ENCODE measurements at regions not wholly inside any gene's neighbourhood (a gene's known extent, or its start where the extent isn't known, plus 50 kb on each side); places are given as distances from the start of the nearest gene placed in this dataset.
A peak's percentile ranks its signal among the peaks of the same experiment; 100 is the strongest.

DNA sequence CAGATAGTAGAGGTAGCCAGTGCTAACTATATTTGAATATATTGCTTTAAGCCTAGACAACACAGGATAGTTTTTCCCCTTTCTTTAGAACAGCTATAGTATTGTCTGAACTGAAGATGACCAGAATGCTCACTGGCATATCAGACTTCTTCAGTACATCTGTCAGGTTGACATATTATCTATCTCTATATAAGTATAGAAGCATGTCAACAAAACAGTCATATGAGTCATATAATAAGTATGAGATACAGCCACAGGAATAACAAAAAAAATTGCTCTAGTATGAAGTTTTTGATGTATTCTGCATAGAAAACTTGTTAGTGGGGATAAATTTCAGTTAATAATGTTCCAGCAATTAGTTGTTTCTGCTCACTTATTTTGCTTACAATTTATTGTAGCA, 767.7 kb downstream of the LRFN5 start:
- no peak for DNase-seq (ENCODE audit: low spot score)

DNA sequence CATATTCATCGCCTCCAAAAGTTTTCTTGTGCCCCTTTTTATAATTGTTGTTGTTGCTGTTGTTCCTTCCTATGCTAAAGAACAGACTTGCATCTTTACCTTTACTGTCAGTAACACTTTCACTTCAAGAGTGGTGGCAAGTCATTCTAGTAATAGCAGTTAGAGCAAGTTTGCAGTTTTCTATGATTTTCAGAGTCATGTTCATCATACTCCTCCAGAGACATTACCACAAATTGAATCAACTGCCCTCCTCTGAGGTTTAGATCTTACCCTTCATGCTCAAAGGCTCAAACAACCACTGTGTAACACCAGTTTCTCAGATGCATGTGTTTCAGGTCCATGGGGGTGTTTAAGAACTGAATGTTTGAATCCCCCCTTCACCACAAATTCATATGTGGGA, 763.4 kb downstream of the LRFN5 start:
- no peak for DNase-seq (ENCODE audit: low spot score)

DNA sequence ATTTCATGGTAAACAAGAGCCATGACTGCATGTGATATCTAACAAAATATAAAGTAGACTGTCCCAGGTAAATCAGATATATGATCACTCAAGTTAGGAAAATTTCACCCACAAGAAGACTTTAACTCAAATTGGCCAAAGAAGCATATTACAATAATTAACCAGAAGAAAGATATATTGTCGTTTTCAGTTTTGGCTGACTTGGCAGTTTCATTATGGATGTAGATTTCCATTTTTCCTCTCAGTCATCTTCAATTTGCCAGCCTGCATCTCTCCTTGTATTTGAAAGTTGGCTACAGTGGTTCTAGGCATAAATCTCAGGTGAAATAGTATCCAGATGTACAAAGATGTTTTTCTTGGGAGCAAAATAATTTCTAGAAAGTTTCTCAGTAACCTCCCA, 761.6 kb downstream of the LRFN5 start:
- DNase-seq (ENCODE audit: low spot score) = no peak

DNA sequence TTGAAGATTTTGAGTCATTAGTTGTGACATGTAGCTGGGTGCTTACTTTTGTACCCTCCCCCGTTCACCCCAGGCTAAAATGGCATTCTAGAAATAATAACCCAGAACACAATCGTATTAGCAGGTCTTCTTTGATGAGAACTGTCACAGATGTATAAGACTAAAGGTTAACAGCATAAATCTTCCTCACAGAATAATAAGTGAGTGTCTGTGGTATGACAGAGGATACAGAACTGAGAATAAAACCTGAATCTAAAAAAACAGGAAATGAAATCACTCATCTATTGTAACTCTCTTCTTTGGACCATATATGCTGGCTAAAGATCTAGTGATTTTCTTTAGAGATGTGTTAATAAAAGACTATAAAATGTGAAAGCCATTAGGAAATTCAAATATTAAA, 746.6 kb downstream of the LRFN5 start:
- DNase-seq (ENCODE audit: low spot score) = no peak

DNA sequence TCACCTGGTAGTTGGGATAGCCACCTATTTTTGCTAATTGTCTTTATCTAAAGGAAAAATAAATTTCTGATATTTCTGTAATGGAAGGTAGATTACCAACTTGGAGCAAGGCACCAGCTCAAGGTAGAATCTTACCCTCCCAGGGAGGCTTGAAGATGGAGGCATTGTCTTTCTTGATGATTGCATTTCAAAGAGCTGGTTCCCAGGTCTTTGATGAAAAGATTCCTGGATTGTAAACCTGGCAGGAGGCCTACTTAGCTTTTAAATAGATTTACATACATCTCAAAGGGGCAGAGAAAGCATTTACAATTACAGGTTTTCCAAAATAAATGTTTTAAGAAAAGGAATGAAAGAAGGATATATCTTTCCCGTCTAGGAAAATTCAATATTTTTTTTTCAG, 729.2 kb downstream of the LRFN5 start:
- no peak for DNase-seq (ENCODE audit: low spot score)

DNA sequence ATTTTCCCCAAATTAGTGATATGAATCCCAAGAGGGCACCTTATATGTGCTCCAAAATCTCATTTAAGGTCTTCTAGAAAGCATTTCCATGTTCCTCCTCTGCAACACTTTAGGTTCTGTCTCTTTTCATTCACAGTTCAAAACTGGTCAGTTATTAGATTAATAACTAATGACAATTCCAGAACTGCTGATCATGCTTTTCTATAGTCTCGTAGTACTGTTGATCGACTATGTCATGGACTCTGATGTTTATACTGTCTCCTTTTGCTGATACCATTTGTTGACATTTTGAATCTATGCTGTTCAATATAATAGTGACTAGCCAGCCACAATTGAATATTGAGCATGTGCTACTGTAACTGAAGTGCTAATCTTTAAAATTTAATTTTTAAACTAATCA, 728.3 kb downstream of the LRFN5 start:
- no peak for DNase-seq (ENCODE audit: low spot score)

DNA sequence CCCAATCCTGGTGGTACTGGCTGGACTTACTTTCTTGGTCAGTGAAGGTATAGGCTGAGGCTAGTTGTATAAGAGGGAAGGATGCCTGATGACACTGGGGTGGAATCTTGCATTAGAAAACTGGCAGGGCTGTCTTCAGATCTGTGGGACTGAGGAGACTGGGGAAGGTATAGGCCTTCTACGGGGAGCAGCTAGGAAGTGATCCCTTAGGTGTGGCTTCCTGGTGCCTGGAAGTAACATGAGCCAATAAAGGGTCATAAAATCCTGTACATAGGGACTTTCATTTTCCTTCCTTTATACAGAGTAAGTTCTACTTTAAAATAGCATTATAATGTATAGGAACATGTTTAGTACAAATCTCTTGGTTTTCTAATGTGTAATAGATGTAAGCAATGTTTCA, 716.8 kb downstream of the LRFN5 start:
- no peak for DNase-seq (ENCODE audit: low spot score)

DNA sequence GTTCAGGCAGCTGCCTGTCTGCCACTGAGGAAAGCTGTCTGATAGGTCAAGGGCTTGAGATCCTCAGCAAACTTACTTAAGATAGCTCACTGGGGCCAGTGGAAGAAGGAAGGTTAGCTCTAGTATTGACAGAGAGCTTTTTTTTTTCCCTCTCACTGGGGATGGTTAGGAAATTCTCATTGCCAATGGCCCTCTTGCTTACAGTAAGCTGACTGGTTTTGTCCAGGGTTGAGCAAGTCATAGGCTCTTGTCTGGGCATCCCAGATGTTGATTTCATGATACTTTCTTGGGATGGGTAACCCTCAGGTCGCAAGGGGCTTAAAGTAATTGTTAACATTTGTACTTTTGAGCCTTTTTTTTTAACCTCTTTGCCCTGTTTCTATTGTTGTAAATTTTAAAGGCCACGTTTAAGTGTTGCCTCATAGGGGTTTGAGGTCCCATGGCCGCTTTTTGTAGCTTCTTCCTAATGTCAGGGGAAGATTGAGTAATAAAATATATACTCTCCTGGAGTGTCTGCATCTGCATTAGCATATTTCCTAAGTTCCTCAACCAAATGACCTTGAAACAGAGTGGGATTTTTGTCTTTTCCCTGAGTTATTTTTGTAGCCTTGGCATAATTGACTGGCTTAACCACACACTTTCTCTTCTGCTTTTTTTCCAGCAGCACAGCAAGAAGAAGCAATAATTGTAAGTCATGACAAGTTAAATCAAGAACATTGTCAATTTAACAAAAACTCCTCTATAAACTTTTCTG, 716.0 kb downstream of the LRFN5 start:
- DNase-seq (ENCODE audit: low spot score) = no peak

DNA sequence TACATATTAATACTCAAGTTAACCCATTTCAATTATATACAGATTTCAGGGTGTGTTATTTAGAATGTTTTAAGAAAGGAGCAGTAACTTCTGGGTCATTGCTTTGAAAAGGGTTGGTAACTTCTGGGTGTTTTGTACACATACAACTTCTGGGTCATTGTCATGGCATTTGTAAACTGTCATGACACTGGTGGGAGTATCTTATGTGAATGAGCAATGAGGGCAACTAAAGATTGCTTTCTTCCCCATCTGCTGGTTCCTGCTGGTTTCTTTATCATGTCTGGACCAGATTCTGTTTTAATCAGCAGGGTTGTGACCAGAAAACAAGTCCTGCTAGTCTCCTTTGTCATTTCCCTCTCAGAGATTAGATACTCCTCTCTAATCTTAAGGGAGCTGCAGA, 713.3 kb downstream of the LRFN5 start:
- DNase-seq (ENCODE audit: low spot score) = no peak

DNA sequence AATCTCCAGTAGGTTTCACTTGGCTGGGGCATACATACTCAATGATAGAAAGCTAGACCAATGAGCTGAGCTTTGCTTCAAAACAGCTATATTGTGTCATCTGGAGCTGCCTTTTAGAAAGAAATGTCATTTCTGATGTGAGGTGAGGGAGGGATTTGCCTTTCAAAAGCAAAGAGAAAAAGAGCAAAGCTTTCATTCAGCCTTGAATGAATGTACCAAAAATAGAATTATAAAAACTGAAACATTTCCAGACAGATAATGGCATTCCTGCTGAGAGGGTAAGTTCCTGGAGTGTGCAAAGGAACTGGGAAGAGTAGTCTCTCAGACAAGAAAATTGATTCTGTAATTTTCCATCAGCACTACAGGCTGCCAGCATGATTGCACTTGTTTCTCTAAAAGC, 710.0 kb downstream of the LRFN5 start:
- DNase-seq (ENCODE audit: low spot score) = no peak

DNA sequence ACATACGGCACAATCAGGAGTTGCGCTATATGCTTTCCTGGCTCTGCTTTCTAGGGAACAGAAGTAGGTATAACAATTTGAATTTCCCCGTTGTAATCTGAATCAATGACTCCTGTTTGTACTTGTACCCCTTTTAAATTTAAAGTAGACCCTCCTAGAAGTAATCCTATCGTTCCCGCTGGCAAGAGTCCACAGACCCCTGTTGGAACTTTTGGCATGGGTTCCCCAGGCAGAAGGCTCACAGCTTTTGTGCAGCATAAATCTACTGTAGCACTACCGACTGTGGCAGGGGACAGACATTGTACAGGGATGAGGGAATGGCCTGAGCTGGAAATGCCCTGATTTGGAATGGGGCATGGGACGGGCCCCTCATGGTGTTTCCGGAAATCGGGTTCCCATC, 705.2 kb downstream of the LRFN5 start:
- no peak for DNase-seq (ENCODE audit: low spot score)

DNA sequence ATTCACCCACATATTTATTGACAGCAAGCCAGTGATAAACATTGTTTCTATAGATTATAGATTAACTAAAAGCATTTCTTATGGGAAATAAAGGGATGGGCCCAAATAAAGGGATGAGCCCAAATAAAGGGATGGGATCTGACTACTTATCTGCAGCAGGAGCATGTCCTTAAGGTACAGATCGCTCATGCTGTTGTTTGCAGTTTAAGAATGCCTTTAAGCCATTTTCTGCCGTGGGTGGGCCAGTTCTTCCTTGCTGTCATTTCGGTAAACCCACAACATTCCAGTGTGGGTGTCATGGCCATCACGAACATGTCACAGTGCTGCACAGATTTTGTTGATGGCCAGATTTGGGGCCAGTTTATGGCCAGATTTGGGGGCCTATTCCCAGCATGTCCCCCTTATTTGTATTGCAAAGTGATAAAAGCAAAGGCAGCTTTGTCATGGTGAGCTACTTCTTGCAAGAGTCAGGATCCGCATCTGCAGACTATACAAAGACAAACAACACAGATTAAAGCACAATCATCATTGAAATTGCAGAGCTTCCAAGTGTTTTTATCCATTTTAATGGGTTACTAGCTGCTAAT, 700.7 kb downstream of the LRFN5 start:
- DNase-seq (ENCODE audit: low spot score) = no peak

DNA sequence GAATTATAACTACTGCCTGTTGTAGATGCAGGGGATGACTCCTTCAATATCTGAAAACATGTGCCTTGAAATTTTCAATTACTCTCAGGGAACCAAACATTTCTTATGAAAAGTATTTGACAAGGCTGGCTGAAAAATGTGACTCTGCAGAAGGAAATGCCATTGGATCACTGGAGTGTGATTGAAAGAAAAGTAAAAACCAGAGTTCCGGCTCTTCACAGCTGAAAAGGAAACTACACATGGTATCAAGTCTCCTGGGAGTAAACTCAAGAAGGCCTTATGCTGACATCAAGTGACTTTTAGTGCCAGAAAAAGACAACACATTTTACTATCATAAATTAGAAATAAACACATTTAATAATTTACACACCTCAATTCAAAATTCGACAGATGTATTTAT, 693.0 kb downstream of the LRFN5 start:
- DNase-seq (ENCODE audit: low spot score) = no peak

DNA sequence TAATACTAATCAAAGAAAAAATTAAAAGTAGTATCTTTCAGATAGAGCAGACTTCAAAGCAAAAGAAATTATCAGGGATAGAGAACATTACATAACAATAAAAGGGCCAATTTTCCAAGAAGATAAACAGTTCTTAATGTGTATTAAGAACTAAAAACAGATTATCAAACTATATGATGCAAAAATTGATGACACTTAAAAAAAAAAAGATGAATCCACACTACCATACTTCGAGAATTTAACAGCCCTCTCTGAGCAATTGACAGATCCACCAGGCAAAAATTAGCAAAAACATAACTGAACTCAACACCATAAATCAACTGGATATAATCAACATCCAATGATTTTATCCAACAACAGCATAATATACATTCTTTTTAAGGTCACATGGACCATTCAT, 686.5 kb downstream of the LRFN5 start:
- DNase-seq (ENCODE audit: low spot score) = no peak

DNA sequence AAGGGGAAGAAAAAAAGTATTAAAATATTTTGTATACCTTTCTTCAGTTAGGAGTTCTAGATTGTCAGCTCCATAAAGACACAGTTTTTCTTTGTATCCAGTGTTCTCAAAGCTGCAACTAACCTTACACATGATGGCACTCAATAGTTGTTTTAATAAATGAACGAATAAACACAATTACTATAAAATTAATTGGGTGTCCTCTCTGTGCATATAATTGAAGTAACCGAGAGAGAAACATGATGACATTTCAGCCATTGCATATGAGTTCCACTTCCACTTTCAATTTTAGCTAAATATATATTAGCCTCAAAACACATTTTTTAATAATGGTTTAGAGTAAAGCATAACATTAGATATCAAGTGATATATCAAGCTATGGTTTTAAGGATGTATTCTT, 671.2 kb downstream of the LRFN5 start:
- no peak for DNase-seq (ENCODE audit: low spot score)

DNA sequence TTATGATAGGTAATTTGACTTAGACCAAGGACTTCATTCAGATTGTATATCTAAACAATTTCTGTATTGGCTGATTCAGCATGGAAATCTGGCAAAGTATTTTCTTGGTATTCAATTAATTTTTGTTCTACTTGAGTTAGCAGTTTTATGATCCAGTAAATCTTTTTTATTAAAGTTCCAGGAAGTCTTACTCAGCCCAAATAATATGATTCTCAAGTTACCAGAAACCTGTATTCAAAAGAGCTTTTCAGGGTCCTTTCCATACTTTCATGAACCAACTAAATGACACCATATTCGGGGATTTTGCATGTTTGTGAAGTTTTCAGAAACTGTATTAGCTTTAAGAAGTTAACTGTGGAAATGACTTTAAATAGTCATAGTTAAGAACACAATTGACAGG, 662.6 kb downstream of the LRFN5 start:
- no peak for DNase-seq (ENCODE audit: low spot score)

DNA sequence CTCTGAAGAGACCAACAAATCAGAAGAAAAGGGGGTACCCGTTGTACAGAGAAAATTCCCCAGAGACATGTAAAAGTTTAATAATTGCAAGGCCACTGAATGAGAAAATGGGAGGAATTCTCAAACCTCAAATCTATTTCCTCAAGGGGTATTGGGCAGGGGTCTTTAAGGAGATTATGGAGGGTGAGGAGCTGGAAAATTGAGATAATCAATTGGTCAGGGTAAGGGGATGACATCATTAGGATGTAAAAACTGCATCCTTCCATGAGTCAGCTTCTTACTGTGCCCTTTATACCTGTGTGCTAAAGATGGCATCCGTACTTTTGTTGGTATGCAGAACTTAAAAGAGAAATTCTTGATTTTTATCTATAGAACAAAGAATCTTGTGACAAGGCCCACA, 641.5 kb downstream of the LRFN5 start:
- DNase-seq (ENCODE audit: low spot score) = no peak

DNA sequence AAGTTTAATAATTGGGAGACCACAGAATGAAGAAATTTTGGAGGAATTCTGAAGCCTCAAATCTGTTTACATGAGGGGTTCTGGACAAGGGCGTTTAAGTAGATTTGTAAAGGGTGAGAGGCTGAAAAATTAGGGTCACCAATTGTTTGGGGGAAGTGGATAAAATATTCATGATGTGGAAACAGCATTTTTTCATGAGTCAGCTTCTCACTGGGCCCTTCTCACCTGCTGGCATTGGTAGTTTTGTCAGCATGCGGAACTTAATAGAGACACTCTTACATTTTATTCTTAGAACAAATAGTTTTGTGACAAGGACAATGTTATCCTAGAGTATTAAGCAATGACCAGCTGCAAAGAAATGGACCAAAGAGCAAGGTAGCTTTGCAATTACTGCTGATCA, 634.4 kb downstream of the LRFN5 start:
- no peak for DNase-seq (ENCODE audit: low spot score)

DNA sequence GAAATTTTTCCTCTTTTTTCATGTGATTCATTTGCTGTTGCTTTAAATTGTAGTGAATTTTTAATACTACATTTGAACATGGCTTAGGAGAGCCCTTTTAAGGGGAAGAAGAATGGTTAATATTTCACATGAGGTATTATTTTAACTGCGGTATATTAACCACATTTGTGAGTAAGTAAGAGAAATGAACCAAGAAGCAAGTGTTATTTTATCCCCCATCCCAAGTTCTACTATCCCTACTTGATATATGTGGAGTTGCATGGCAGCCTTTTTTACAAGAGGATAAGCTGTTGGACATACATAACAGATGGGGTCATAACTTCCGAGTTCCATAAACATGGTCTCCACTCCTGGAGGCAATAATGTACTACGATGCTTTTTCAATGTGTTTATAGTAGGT, 623.3 kb downstream of the LRFN5 start:
- DNase-seq (ENCODE audit: low spot score) = no peak

DNA sequence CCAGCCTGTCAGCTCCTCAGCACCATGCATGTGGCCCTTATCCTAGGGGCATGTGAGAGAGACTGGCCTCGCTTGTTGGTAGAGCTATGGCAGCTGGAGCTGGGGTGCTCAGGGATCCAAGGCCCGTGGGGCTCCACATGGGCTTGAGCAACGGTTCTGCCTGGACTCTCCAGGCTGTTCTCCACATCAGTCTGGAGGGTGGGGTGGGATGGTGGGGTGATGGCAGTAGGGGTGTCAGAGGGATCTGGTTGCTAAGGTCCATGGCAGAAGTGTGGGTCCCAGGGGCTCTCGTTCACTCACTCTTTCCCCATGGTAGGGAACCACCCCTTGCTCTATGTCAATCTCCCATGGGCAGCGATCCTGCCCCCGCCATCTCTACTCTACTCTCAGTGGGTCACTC, 622.6 kb downstream of the LRFN5 start:
- no peak for DNase-seq (ENCODE audit: low spot score)

DNA sequence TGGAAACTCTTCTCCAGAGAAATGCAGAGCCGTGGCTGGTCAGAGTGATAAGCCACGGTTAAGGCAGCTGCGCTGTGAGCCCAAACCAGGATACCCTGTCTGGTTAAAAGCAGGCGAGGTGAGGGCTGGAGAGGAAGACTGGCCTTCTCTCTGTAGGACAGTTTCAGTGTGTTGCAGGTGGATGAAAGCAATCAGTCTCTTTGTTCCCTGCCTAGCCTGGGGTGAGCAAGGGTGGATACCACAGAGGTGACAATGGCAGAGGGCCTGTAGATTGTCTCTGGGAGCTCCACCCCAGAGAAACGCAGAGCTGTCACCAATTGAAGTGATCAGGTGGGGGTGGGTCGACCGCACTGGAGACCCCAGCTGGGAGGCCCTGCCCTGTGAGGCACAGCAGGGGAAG, 621.9 kb downstream of the LRFN5 start:
- no peak for DNase-seq (ENCODE audit: low spot score)

DNA sequence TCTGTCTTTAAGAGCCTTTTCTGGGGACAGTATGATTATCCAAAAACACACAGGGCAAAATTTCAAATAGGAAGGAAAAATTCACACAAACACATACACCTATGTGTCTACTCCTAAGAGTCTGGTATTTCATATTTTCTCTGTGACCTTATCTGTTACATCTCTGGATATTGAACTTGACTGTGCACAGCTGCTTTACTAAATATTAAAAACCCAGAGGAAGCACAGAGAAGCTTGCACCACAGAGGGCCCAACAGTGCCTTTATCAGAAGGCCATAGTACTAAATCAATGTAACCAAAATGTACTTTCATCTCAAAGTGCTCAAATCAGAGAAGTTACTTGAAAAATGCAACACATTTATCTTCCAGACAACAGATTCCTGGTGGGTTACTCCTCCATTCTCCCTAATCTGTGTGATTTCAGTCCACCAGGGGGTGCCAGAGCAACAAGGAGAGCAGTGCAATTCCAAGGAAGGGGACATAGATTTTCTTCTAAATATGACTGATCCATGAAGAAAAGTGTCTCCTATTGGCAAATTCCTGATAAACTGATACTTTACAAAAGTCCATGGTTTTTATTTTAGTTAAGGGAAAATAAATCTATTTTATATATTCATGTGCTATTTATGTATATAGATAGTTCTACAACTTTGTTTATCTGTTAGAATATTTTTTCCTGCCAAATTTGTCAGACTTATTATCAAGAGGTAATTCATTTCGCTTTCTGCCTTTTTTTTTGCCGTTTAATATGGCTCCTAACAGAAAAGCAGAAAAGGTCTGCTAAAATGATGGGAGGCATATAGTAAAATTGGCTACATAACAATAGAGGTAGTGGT, 617.6 kb downstream of the LRFN5 start:
- peak; percentile 73 for DNase-seq (ENCODE audit: low spot score)

DNA sequence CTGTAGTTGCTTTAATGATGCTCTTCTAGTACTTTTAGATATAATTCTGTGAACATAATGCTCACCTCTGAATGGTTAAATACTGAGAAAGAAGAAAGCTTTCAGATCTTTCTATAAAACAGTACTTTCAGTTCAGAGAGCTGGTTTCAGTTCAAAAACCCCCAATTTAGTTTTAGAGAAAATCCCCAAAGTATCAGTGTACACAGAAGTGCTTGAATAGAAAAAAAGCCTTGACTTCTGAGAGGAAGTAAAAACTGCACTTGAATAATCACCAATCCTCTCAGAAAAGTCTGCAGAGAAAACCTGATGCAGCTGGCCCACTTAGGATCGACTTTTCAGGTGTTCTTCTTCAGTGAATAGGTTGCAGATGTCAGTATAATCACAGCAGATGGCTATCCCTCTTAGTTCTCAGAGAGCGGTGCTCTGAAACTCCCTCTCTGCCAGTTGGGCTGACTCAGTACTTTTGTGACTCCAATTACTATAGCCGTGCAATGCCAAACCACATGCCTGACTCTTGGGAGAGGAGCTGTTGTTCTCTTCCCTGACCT, 616.3 kb downstream of the LRFN5 start:
- DNase-seq (ENCODE audit: low spot score) = no peak
